ENCODE measurements at regions not wholly inside any gene's neighbourhood (a gene's known extent, or its start where the extent isn't known, plus 50 kb on each side); places are given as distances from the start of the nearest gene placed in this dataset.

- H3K9me3 ChIP-seq (ENCODE audit: control insufficient read depth, insufficient read depth, low read length): no peaks in the 10 kb centered on the region
- ChIA-PET CTCF (interaction anchor here (1.6 kb wide), 1 partner anchor 11 kb away, joined by 4 read pairs; no protein-coding TSS in a partner anchor), POLR2A (interaction anchor here (0.9 kb wide), 1 partner anchor 35 kb away, joined by 3 read pairs; no protein-coding TSS in a partner anchor)
- H3K27me3 ChIP-seq (ENCODE audit: control insufficient read depth, insufficient read depth, low read length): no peaks in the 10 kb centered on the region
- no peak overlapping the region for H3K27ac ChIP-seq (ENCODE audit: low read depth, low read length)
- TF ChIP-seq CTCF (IDR thresholded peaks at IDR 0.05; ENCODE audit: low read depth, low read length): no peak
- H3K4me3 ChIP-seq (ENCODE audit: low read depth, low read length): no peak overlapping the region
- DNase-seq (ENCODE audit: low read depth, low spot score): no peak
These were observed 256.5 kb upstream of the HMGA2 start for GRCh38 chr12:65567820-65568219.

DNA sequence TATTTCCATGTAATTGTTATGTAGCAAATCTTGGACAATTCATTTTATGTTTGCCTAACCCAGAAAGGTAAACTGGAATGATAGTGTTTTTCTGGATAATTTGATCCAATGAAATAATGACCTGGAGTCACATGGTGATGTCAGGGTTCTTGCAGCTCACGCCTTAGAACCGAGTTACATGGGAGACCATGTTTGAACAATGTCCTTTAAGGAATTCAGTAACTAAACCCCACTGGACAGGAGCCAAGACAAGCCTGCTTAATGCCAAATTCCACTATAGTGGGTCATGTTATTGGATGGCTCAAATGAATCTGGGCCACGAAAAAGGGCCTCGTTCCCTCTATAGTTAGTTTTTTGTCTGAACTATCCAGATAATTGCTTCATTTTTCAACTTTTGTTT lies 255.8 kb upstream of the HMGA2 start:
- H3K27ac ChIP-seq (ENCODE audit: low read depth, low read length): no peak overlapping the region

GRCh38 chr12:65570451-65571130 lies 253.7 kb upstream of the HMGA2 start:
- TF ChIP-seq CTCF (IDR thresholded peaks at IDR 0.05; ENCODE audit: low read depth, low read length): no peak
- no peak overlapping the region for H3K4me3 ChIP-seq (ENCODE audit: low read depth, low read length)
- H3K27me3 ChIP-seq (ENCODE audit: control insufficient read depth, insufficient read depth, low read length): no peaks in the 10 kb centered on the region
- CTCF ChIA-PET: interaction anchor here (0.9 kb wide), 1 partner anchor 14 kb away, joined by 3 read pairs; no protein-coding TSS in a partner anchor
- DNase-seq (ENCODE audit: low read depth, low spot score): no peak
- no peak overlapping the region for H3K27ac ChIP-seq (ENCODE audit: low read depth, low read length)
- POLR2A ChIA-PET: no interaction called here
- H3K9me3 ChIP-seq (ENCODE audit: control insufficient read depth, insufficient read depth, low read length): no peaks in the 10 kb centered on the region; the same call in 1 of the 2 replicates

More for the DNA sequence above, 255.8 kb upstream of the HMGA2 start:
- POLR2A ChIA-PET: interaction anchor here (0.9 kb wide), 1 partner anchor 34 kb away, joined by 3 read pairs; no protein-coding TSS in a partner anchor
- Histone ChIP-seq H3K4me3 (ENCODE audit: low read depth, low read length) (no peak overlapping the region), H3K9me3 (ENCODE audit: control insufficient read depth, insufficient read depth, low read length) (no peaks in the 10 kb centered on the region), H3K27me3 (ENCODE audit: control insufficient read depth, insufficient read depth, low read length) (no peaks in the 10 kb centered on the region)
- DNase-seq (ENCODE audit: low read depth, low spot score): peak; percentile 39
- no peak for TF ChIP-seq CTCF (IDR thresholded peaks at IDR 0.05; ENCODE audit: low read depth, low read length)
- CTCF ChIA-PET: interaction anchor here (1.6 to 2.0 kb wide), 2 partner anchors 12 to 34 kb away, joined by 4 to 8 read pairs; no protein-coding TSS in a partner anchor

GRCh38 chr12:65574867-65575266 lies 249.4 kb upstream of the HMGA2 start:
- DNase-seq (ENCODE audit: low read depth, low spot score): no peak
- Histone ChIP-seq H3K9me3 (ENCODE audit: control insufficient read depth, insufficient read depth, low read length) (no peaks in the 10 kb centered on the region; the same call in 1 of the 2 replicates), H3K27me3 (ENCODE audit: control insufficient read depth, insufficient read depth, low read length) (no peaks in the 10 kb centered on the region), H3K27ac (ENCODE audit: low read depth, low read length) (no peak overlapping the region), H3K4me3 (ENCODE audit: low read depth, low read length) (no peak overlapping the region)
- POLR2A ChIA-PET: no interaction called here
- no peak for TF ChIP-seq CTCF (IDR thresholded peaks at IDR 0.05; ENCODE audit: low read depth, low read length)
- CTCF ChIA-PET: interaction anchor here (0.9 to 1.6 kb wide), 2 partner anchors 18 to 28 kb away, joined by 3 to 10 read pairs; no protein-coding TSS in a partner anchor

GRCh38 chr12:65584016-65584415 lies 240.3 kb upstream of the HMGA2 start:
- DNase-seq (ENCODE audit: low read depth, low spot score): no peak
- POLR2A ChIA-PET: no interaction called here
- no peaks in the 10 kb centered on the region for H3K9me3 ChIP-seq (ENCODE audit: control insufficient read depth, insufficient read depth, low read length)
- H3K27ac ChIP-seq (ENCODE audit: low read depth, low read length): no peak overlapping the region
- CTCF ChIA-PET: interaction anchor here (1.2 to 1.3 kb wide), 2 partner anchors 15 to 19 kb away, joined by 3 read pairs; no protein-coding TSS in a partner anchor
- TF ChIP-seq CTCF (IDR thresholded peaks at IDR 0.05; ENCODE audit: low read depth, low read length): no peak
- H3K27me3 ChIP-seq (ENCODE audit: control insufficient read depth, insufficient read depth, low read length): no peaks in the 10 kb centered on the region
- H3K4me3 ChIP-seq (ENCODE audit: low read depth, low read length): no peak overlapping the region
